ENCODE measurements at regions not wholly inside any gene's neighbourhood (a gene's known extent, or its start where the extent isn't known, plus 50 kb on each side); places are given as distances from the start of the nearest gene placed in this dataset.

- Histone ChIP-seq H3K9me3 (ENCODE audit: low read length) (peaks cover 3% of the 10 kb centered on the region), H3K36me3 (ENCODE audit: insufficient read depth, low read length) (no peaks in the 10 kb centered on the region), H3K27me3 (ENCODE audit: insufficient read depth, low read depth, low read length) (no peaks in the 10 kb centered on the region), H3K9ac (ENCODE audit: low read length) (no peak overlapping the region), H3K79me2 (replicated peaks; ENCODE audit: insufficient read depth, low read length) (no peaks in the 10 kb centered on the region), H2AFZ (ENCODE audit: low read depth, low read length) (no peak overlapping the region), H3K4me2 (ENCODE audit: low read length) (no peak overlapping the region), H3K27ac (ENCODE audit: low read length) (no peak overlapping the region), H3F3A (ENCODE audit: insufficient read depth, low read length, poor library complexity, severe bottlenecking) (no peaks in the 10 kb centered on the region), H3K4me3 (ENCODE audit: low read length) (no peak overlapping the region), H3K9me2 (ENCODE audit: insufficient read depth, low read length) (no peaks in the 10 kb centered on the region), H4K20me1 (ENCODE audit: insufficient read depth) (no peaks in the 10 kb centered on the region)
- TF ChIP-seq REST (IDR thresholded peaks at IDR 0.05; ENCODE audit: borderline replicate concordance) (no peak), SMC3 (conservative IDR thresholded peaks at IDR 0.05; ENCODE audit: poor library complexity) (no peak), TAF1 (IDR thresholded peaks at IDR 0.05; ENCODE audit: low read depth) (no peak), RAD21 (conservative IDR thresholded peaks at IDR 0.05) (no peak), MXI1 (conservative IDR thresholded peaks at IDR 0.05; ENCODE audit: poor library complexity, severe bottlenecking) (no peak), EZH2 (IDR thresholded peaks at IDR 0.05; ENCODE audit: borderline replicate concordance, insufficient read depth, low read length, poor library complexity, severe bottlenecking) (no peak), EP300 (conservative IDR thresholded peaks at IDR 0.05; ENCODE audit: poor library complexity, severe bottlenecking) (no peak), CTCF (IDR thresholded peaks at IDR 0.05; ENCODE audit: poor library complexity, severe bottlenecking) (no peak), POLR2AphosphoS5 (IDR thresholded peaks at IDR 0.05) (no peak)
Observed at GRCh38 chr9:126198854-126199253, 127.8 kb upstream of the MVB12B start.

- Histone ChIP-seq H3K9ac (ENCODE audit: low read length) (no peak overlapping the region), H2AFZ (ENCODE audit: low read depth, low read length) (no peak overlapping the region), H3K27ac (ENCODE audit: low read length) (no peak overlapping the region), H3K27me3 (ENCODE audit: insufficient read depth, low read depth, low read length) (no peaks in the 10 kb centered on the region), H4K20me1 (ENCODE audit: insufficient read depth) (no peaks in the 10 kb centered on the region), H3K79me2 (replicated peaks; ENCODE audit: insufficient read depth, low read length) (no peaks in the 10 kb centered on the region), H3F3A (ENCODE audit: insufficient read depth, low read length, poor library complexity, severe bottlenecking) (no peaks in the 10 kb centered on the region), H3K4me3 (ENCODE audit: low read length) (no peak overlapping the region), H3K36me3 (ENCODE audit: insufficient read depth, low read length) (no peaks in the 10 kb centered on the region), H3K4me2 (ENCODE audit: low read length) (no peak overlapping the region), H3K9me3 (ENCODE audit: low read length) (peaks cover 3% of the 10 kb centered on the region), H3K9me2 (ENCODE audit: insufficient read depth, low read length) (no peaks in the 10 kb centered on the region)
- TF ChIP-seq TAF1 (IDR thresholded peaks at IDR 0.05; ENCODE audit: low read depth), result no peak
- no peak for TF ChIP-seq EP300 (conservative IDR thresholded peaks at IDR 0.05; ENCODE audit: poor library complexity, severe bottlenecking)
- no peak for TF ChIP-seq REST (IDR thresholded peaks at IDR 0.05; ENCODE audit: borderline replicate concordance)
- no peak for TF ChIP-seq EZH2 (IDR thresholded peaks at IDR 0.05; ENCODE audit: borderline replicate concordance, insufficient read depth, low read length, poor library complexity, severe bottlenecking)
- TF ChIP-seq RAD21 (conservative IDR thresholded peaks at IDR 0.05), result no peak
- TF ChIP-seq SMC3 (conservative IDR thresholded peaks at IDR 0.05; ENCODE audit: poor library complexity), result no peak
- TF ChIP-seq MXI1 (conservative IDR thresholded peaks at IDR 0.05; ENCODE audit: poor library complexity, severe bottlenecking), result no peak
- TF ChIP-seq CTCF (IDR thresholded peaks at IDR 0.05; ENCODE audit: poor library complexity, severe bottlenecking), result no peak
- TF ChIP-seq POLR2AphosphoS5 (IDR thresholded peaks at IDR 0.05), result no peak
Observed at GRCh38 chr9:126203313-126203712, 123.3 kb upstream of the MVB12B start.
